ENCODE measurements at regions not wholly inside any gene's neighbourhood (a gene's known extent, or its start where the extent isn't known, plus 50 kb on each side); places are given as distances from the start of the nearest gene placed in this dataset.
A peak's percentile ranks its signal among the peaks of the same experiment; 100 is the strongest.

DNA sequence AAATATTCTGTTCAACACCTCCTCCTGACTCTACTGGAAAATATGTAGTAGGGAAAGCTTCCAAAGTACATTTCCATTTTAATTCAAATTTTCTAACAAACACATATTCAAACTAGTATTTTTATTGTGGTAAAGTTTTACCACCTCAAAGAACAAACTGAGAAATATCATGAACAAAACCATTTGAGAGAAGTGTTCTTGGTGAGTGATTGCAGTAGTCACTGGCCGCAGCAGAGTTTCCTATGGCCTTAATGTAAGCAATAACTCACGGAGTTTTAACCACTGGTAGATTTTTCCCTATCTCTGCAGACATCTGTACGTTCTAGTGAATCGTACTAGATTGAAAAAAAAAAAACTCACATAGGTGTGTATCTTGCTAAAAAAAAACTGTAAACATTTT is 487.0 kb upstream of the FZD8 start:
- H3K4me3 ChIP-seq, result no peak overlapping the region
- H3K27ac ChIP-seq, result no peak overlapping the region
- no peak for TF ChIP-seq EP300 (IDR thresholded peaks at IDR 0.05)
- TF ChIP-seq CTCF (IDR thresholded peaks at IDR 0.05), result no peak
- TF ChIP-seq POLR2A (IDR thresholded peaks at IDR 0.05), result no peak
- no peaks in the 10 kb centered on the region for H3K4me1 ChIP-seq
- no peak for DNase-seq (ENCODE audit: low spot score in 2 of 2)
- WGBS, 2 donors, result 90 to 94% methylated on average over 4 of the region's 4 CpGs
- H3K36me3 ChIP-seq, result no peaks in the 10 kb centered on the region
- no peaks in the 10 kb centered on the region for H3K9me3 ChIP-seq
- no peaks in the 10 kb centered on the region for H3K27me3 ChIP-seq

DNA sequence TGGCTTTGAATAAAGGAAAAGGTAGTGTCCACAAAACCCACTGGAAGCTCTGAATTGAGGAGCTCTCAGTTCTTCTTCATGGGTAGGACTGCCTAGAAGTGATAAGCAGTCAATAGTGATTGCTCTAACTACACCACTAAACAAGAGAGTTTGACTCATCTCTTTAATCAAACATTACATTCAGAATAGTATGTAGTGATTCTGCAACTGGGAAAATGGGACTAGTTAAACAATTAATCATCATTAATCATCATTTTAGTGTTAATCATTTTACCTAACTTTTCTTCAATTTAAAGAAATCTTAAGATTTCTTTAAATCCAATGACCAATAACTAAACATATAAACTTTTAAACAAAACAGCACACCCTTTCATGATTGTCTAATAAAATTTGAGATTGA is 484.0 kb upstream of the FZD8 start:
- TF ChIP-seq EP300 (IDR thresholded peaks at IDR 0.05) (no peak), CTCF (IDR thresholded peaks at IDR 0.05) (no peak), POLR2A (IDR thresholded peaks at IDR 0.05) (no peak)
- no peaks in the 10 kb centered on the region for H3K9me3 ChIP-seq
- no peak overlapping the region for H3K4me3 ChIP-seq
- no peaks in the 10 kb centered on the region for H3K27me3 ChIP-seq
- H3K36me3 ChIP-seq, result no peaks in the 10 kb centered on the region
- H3K27ac ChIP-seq, result no peak overlapping the region
- no peaks in the 10 kb centered on the region for H3K4me1 ChIP-seq
- DNase-seq (ENCODE audit: low spot score in 2 of 2), result no peak

GRCh38 chr10:36119455-36119854 is 477.4 kb upstream of the FZD8 start:
- Histone ChIP-seq H3K36me3 (no peaks in the 10 kb centered on the region), H3K4me1 (peaks cover 0 to 26% (median 3%) of the 10 kb centered on the region in 4 donors), H3K4me3 (no peak overlapping the region), H3K27ac (no peak overlapping the region), H3K9me3 (no peaks in the 10 kb centered on the region), H3K27me3 (no peaks in the 10 kb centered on the region)
- WGBS, 2 donors, result 57 to 72% methylated on average over 5 of the region's 5 CpGs
- TF ChIP-seq EP300 (IDR thresholded peaks at IDR 0.05) (no peak), POLR2A (IDR thresholded peaks at IDR 0.05) (no peak), CTCF (IDR thresholded peaks at IDR 0.05) (no peak)
- peak in 1 of 2 donors; percentile 5 for DNase-seq (ENCODE audit: low spot score in 2 of 2)

- Histone ChIP-seq H3K27ac (no peak overlapping the region), H3K9me3 (no peaks in the 10 kb centered on the region), H3K27me3 (no peaks in the 10 kb centered on the region), H3K4me3 (no peak overlapping the region), H3K36me3 (no peaks in the 10 kb centered on the region), H3K4me1 (peaks cover 0 to 26% (median 3%) of the 10 kb centered on the region in 4 donors)
- WGBS, 2 donors, result 52 to 64% methylated on average over 7 of the region's 7 CpGs
- DNase-seq (ENCODE audit: low spot score in 2 of 2), result no peak
- TF ChIP-seq CTCF (IDR thresholded peaks at IDR 0.05) (no peak), EP300 (IDR thresholded peaks at IDR 0.05) (no peak), POLR2A (IDR thresholded peaks at IDR 0.05) (no peak)
These were observed 476.2 kb upstream of the FZD8 start for GRCh38 chr10:36118314-36118713.

GRCh38 chr10:36117890-36118289 is 475.8 kb upstream of the FZD8 start:
- no peak for DNase-seq (ENCODE audit: low spot score in 2 of 2)
- TF ChIP-seq POLR2A (IDR thresholded peaks at IDR 0.05) (no peak), CTCF (IDR thresholded peaks at IDR 0.05) (no peak), EP300 (IDR thresholded peaks at IDR 0.05) (no peak)
- Histone ChIP-seq H3K36me3 (no peaks in the 10 kb centered on the region), H3K4me1 (peaks cover 0 to 26% (median 3%) of the 10 kb centered on the region in 4 donors), H3K27ac (no peak overlapping the region), H3K9me3 (no peaks in the 10 kb centered on the region), H3K4me3 (no peak overlapping the region), H3K27me3 (no peaks in the 10 kb centered on the region)
- 67 to 80% methylated on average over 4 of the region's 4 CpGs for WGBS, 2 donors
